HFFc6 (cell line): ENCODE measurements at regions not wholly inside any gene's neighbourhood (a gene's known extent, or its start where the extent isn't known, plus 50 kb on each side); places are given as distances from the start of the nearest gene placed in this dataset.

Experiments used
- DNase-seq: peaks from one replicate; pipeline ENCODE4 v3.0.0-alpha.2; 2018
- H3K27ac Mint-ChIP-seq: 2 replicates; pipeline ENCODE4 v1.8.0; 2020; ENCODE audit warnings: mild to moderate bottlenecking, mixed read lengths
- H3K27me3 Mint-ChIP-seq: 2 replicates; pipeline ENCODE4 v1.8.0; 2021; ENCODE audit warnings: mild to moderate bottlenecking, moderate library complexity, mixed read lengths; ENCODE audit not compliant: insufficient read depth
- H3K36me3 Mint-ChIP-seq: 2 replicates; pipeline ENCODE4 v1.8.0; 2021; ENCODE audit warnings: low read depth, mixed read lengths
- H3K4me1 Mint-ChIP-seq: 2 replicates; pipeline ENCODE4 v1.8.0; 2020; ENCODE audit warnings: low read depth, mixed read lengths
- H3K4me3 Mint-ChIP-seq: 2 replicates; pipeline ENCODE4 v1.8.0; 2020; ENCODE audit warnings: mild to moderate bottlenecking, moderate library complexity, mixed read lengths
- H3K9me3 Mint-ChIP-seq: 2 replicates; pipeline ENCODE4 v1.8.0; 2020; ENCODE audit warnings: mild to moderate bottlenecking, mixed read lengths
- CTCF ChIP-seq: fragments of 200-600 bp; sonication (generic); IDR thresholded peaks from 2 replicates; pipeline ENCODE4 v1.5.0; 2021; ENCODE audit warnings: antibody characterized with exemption, mild to moderate bottlenecking

GRCh38 chr10:91034042-91034441 lies 113.2 kb upstream of the ANKRD1 start:
- peaks cover 34% of the 10 kb centered on the region for H3K4me1 Mint-ChIP-seq
- H3K27ac Mint-ChIP-seq, result no peak overlapping the region
- H3K9me3 Mint-ChIP-seq, result no peaks in the 10 kb centered on the region
- H3K27me3 Mint-ChIP-seq, result peaks cover 9% of the 10 kb centered on the region; the same call in 1 of the 2 replicates
- no peaks in the 10 kb centered on the region for H3K36me3 Mint-ChIP-seq
- DNase-seq, result no peak
- TF ChIP-seq CTCF, result no peak
- peak overlapping the region; percentile 21; the same call in 1 of the 2 replicates for H3K4me3 Mint-ChIP-seq

GRCh38 chr10:91034494-91035159 lies 113.7 kb upstream of the ANKRD1 start:
- Mint-ChIP-seq H3K9me3 (no peaks in the 10 kb centered on the region), H3K4me3 (peak overlapping the region; percentile 21; the same call in 1 of the 2 replicates), H3K36me3 (no peaks in the 10 kb centered on the region), H3K27ac (no peak overlapping the region), H3K27me3 (peaks cover 9% of the 10 kb centered on the region; the same call in 1 of the 2 replicates), H3K4me1 (peaks cover 34% of the 10 kb centered on the region)
- DNase-seq, result peak; percentile 12
- no peak for TF ChIP-seq CTCF

- Mint-ChIP-seq H3K27ac (no peak overlapping the region), H3K27me3 (peaks cover 12% of the 10 kb centered on the region; the same call in 1 of the 2 replicates), H3K4me1 (peaks cover 34% of the 10 kb centered on the region), H3K4me3 (no peak overlapping the region), H3K9me3 (no peaks in the 10 kb centered on the region), H3K36me3 (no peaks in the 10 kb centered on the region)
- DNase-seq, result no peak
- no peak for TF ChIP-seq CTCF
These were observed 114.9 kb upstream of the ANKRD1 start for GRCh38 chr10:91035650-91036292.

GRCh38 chr10:91036807-91037411 lies 116.0 kb upstream of the ANKRD1 start:
- Mint-ChIP-seq H3K27me3 (peaks cover 10% of the 10 kb centered on the region), H3K4me3 (no peak overlapping the region), H3K9me3 (no peaks in the 10 kb centered on the region), H3K27ac (no peak overlapping the region), H3K36me3 (no peaks in the 10 kb centered on the region), H3K4me1 (peaks cover 34% of the 10 kb centered on the region)
- DNase-seq, result no peak
- no peak for TF ChIP-seq CTCF

GRCh38 chr10:91038971-91039370 lies 118.1 kb upstream of the ANKRD1 start:
- no peak overlapping the region for H3K27ac Mint-ChIP-seq
- peaks cover 20% of the 10 kb centered on the region for H3K4me1 Mint-ChIP-seq
- H3K4me3 Mint-ChIP-seq, result no peak overlapping the region
- no peak for DNase-seq
- H3K9me3 Mint-ChIP-seq, result no peaks in the 10 kb centered on the region
- no peaks in the 10 kb centered on the region for H3K36me3 Mint-ChIP-seq
- TF ChIP-seq CTCF, result no peak
- H3K27me3 Mint-ChIP-seq, result peaks cover 19% of the 10 kb centered on the region
